HFF-Myc (cell line): ENCODE measurements at regions not wholly inside any gene's neighbourhood (a gene's known extent, or its start where the extent isn't known, plus 50 kb on each side); places are given as distances from the start of the nearest gene placed in this dataset.

ENCODE experiments used
- DNase-seq: peaks from one replicate; pipeline ENCODE4 v3.0.0-alpha.2; 2011; ENCODE audit warnings: low read depth; ENCODE audit errors: extremely low read depth
- H3K4me3 ChIP-seq: replicated peaks from 2 replicates; pipeline ENCODE4 v1.5.1; 2011; ENCODE audit warnings: low read depth, mild to moderate bottlenecking, control low read depth, low read length
- CTCF ChIP-seq: IDR thresholded peaks from 2 replicates; pipeline ENCODE4 v1.5.1; 2012; ENCODE audit warnings: mild to moderate bottlenecking, low read depth, low read length, control low read depth; ENCODE audit errors: missing control alignments

GRCh38 chr16:85420501-85421337 lies 192.4 kb upstream of the GSE1 start:
- no peak overlapping the region for H3K4me3 ChIP-seq
- peak; percentile 99 for TF ChIP-seq CTCF
- no peak for DNase-seq

GRCh38 chr16:85421338-85422195 lies 191.6 kb upstream of the GSE1 start:
- TF ChIP-seq CTCF: no peak
- H3K4me3 ChIP-seq: no peak overlapping the region
- DNase-seq: no peak

GRCh38 chr16:85422196-85422631 lies 190.9 kb upstream of the GSE1 start:
- H3K4me3 ChIP-seq: no peak overlapping the region
- DNase-seq: no peak

GRCh38 chr16:85422632-85423550 lies 190.2 kb upstream of the GSE1 start:
- DNase-seq: no peak
- no peak for TF ChIP-seq CTCF
- no peak overlapping the region for H3K4me3 ChIP-seq

More at GRCh38 chr16:85422196-85422631, 190.9 kb upstream of the GSE1 start:
- no peak for TF ChIP-seq CTCF

- no peak for TF ChIP-seq CTCF
- DNase-seq: no peak
Observed at GRCh38 chr16:85423631-85424030, 189.5 kb upstream of the GSE1 start.

GRCh38 chr16:85424260-85425073 lies 188.7 kb upstream of the GSE1 start:
- no peak for DNase-seq
- no peak for TF ChIP-seq CTCF
- no peak overlapping the region for H3K4me3 ChIP-seq

More at GRCh38 chr16:85423631-85424030, 189.5 kb upstream of the GSE1 start:
- H3K4me3 ChIP-seq: no peak overlapping the region
